ENCODE measurements at regions not wholly inside any gene's neighbourhood (a gene's known extent, or its start where the extent isn't known, plus 50 kb on each side); places are given as distances from the start of the nearest gene placed in this dataset.

- no peak overlapping the region for H3K27ac Mint-ChIP-seq
- H3K27me3 Mint-ChIP-seq (ENCODE audit: low read depth), result no peaks in the 10 kb centered on the region
- no peak for DNase-seq (ENCODE audit: low spot score)
- H3K36me3 Mint-ChIP-seq (ENCODE audit: low read depth), result no peaks in the 10 kb centered on the region
- no peaks in the 10 kb centered on the region for H3K4me1 Mint-ChIP-seq (ENCODE audit: low read depth)
- H3K4me3 Mint-ChIP-seq, result no peak overlapping the region
- H3K9me3 Mint-ChIP-seq, result no peaks in the 10 kb centered on the region
These were observed 683.0 kb downstream of the MATN1 start for GRCh38 chr1:30040081-30041019.

- Mint-ChIP-seq H3K36me3 (ENCODE audit: low read depth) (no peaks in the 10 kb centered on the region), H3K4me1 (ENCODE audit: low read depth) (no peaks in the 10 kb centered on the region), H3K9me3 (no peaks in the 10 kb centered on the region), H3K27ac (no peak overlapping the region), H3K27me3 (ENCODE audit: low read depth) (no peaks in the 10 kb centered on the region), H3K4me3 (no peak overlapping the region)
- DNase-seq (ENCODE audit: low spot score), result no peak
These were observed 683.9 kb downstream of the MATN1 start for GRCh38 chr1:30039354-30040080.

GRCh38 chr1:30038134-30039025 is 685.0 kb downstream of the MATN1 start:
- no peak for DNase-seq (ENCODE audit: low spot score)
- no peak overlapping the region for H3K27ac Mint-ChIP-seq
- H3K9me3 Mint-ChIP-seq, result no peaks in the 10 kb centered on the region
- H3K36me3 Mint-ChIP-seq (ENCODE audit: low read depth), result no peaks in the 10 kb centered on the region
- H3K4me1 Mint-ChIP-seq (ENCODE audit: low read depth), result no peaks in the 10 kb centered on the region
- no peaks in the 10 kb centered on the region for H3K27me3 Mint-ChIP-seq (ENCODE audit: low read depth)
- H3K4me3 Mint-ChIP-seq, result no peak overlapping the region

- H3K27ac Mint-ChIP-seq, result no peak overlapping the region
- no peaks in the 10 kb centered on the region for H3K27me3 Mint-ChIP-seq (ENCODE audit: low read depth)
- no peaks in the 10 kb centered on the region for H3K4me1 Mint-ChIP-seq (ENCODE audit: low read depth)
- H3K9me3 Mint-ChIP-seq, result peaks cover 4% of the 10 kb centered on the region
- no peaks in the 10 kb centered on the region for H3K36me3 Mint-ChIP-seq (ENCODE audit: low read depth)
- H3K4me3 Mint-ChIP-seq, result no peak overlapping the region
- no peak for DNase-seq (ENCODE audit: low spot score)
These were observed 685.9 kb downstream of the MATN1 start for GRCh38 chr1:30037251-30038118.

GRCh38 chr1:30036666-30037065 is 686.7 kb downstream of the MATN1 start:
- H3K4me3 Mint-ChIP-seq, result no peak overlapping the region
- DNase-seq (ENCODE audit: low spot score), result no peak
- H3K27ac Mint-ChIP-seq, result no peak overlapping the region
- H3K9me3 Mint-ChIP-seq, result peaks cover 4% of the 10 kb centered on the region
- no peaks in the 10 kb centered on the region for H3K27me3 Mint-ChIP-seq (ENCODE audit: low read depth)
- H3K36me3 Mint-ChIP-seq (ENCODE audit: low read depth), result no peaks in the 10 kb centered on the region
- no peaks in the 10 kb centered on the region for H3K4me1 Mint-ChIP-seq (ENCODE audit: low read depth)

- Mint-ChIP-seq H3K36me3 (ENCODE audit: low read depth) (no peaks in the 10 kb centered on the region), H3K9me3 (peaks cover 4% of the 10 kb centered on the region), H3K27me3 (ENCODE audit: low read depth) (no peaks in the 10 kb centered on the region), H3K27ac (no peak overlapping the region), H3K4me1 (ENCODE audit: low read depth) (no peaks in the 10 kb centered on the region), H3K4me3 (no peak overlapping the region)
- no peak for DNase-seq (ENCODE audit: low spot score)
These were observed 687.2 kb downstream of the MATN1 start for GRCh38 chr1:30036229-30036547.

GRCh38 chr1:30035522-30036228 is 687.7 kb downstream of the MATN1 start:
- Mint-ChIP-seq H3K4me3 (no peak overlapping the region), H3K27me3 (ENCODE audit: low read depth) (no peaks in the 10 kb centered on the region), H3K9me3 (peaks cover 4% of the 10 kb centered on the region), H3K4me1 (ENCODE audit: low read depth) (no peaks in the 10 kb centered on the region), H3K36me3 (ENCODE audit: low read depth) (no peaks in the 10 kb centered on the region), H3K27ac (no peak overlapping the region)
- no peak for DNase-seq (ENCODE audit: low spot score)

GRCh38 chr1:30034627-30035521 is 688.5 kb downstream of the MATN1 start:
- H3K4me3 Mint-ChIP-seq, result no peak overlapping the region
- H3K4me1 Mint-ChIP-seq (ENCODE audit: low read depth), result no peaks in the 10 kb centered on the region
- H3K9me3 Mint-ChIP-seq, result peaks cover 4% of the 10 kb centered on the region
- H3K27me3 Mint-ChIP-seq (ENCODE audit: low read depth), result no peaks in the 10 kb centered on the region
- DNase-seq (ENCODE audit: low spot score), result no peak
- no peaks in the 10 kb centered on the region for H3K36me3 Mint-ChIP-seq (ENCODE audit: low read depth)
- no peak overlapping the region for H3K27ac Mint-ChIP-seq

GRCh38 chr1:30034105-30034626 is 689.2 kb downstream of the MATN1 start:
- H3K27ac Mint-ChIP-seq, result no peak overlapping the region
- no peaks in the 10 kb centered on the region for H3K4me1 Mint-ChIP-seq (ENCODE audit: low read depth)
- peaks cover 4% of the 10 kb centered on the region for H3K9me3 Mint-ChIP-seq
- no peak for DNase-seq (ENCODE audit: low spot score)
- no peaks in the 10 kb centered on the region for H3K36me3 Mint-ChIP-seq (ENCODE audit: low read depth)
- no peak overlapping the region for H3K4me3 Mint-ChIP-seq
- H3K27me3 Mint-ChIP-seq (ENCODE audit: low read depth), result no peaks in the 10 kb centered on the region

GRCh38 chr1:30033256-30034104 is 689.9 kb downstream of the MATN1 start:
- Mint-ChIP-seq H3K4me3 (no peak overlapping the region), H3K36me3 (ENCODE audit: low read depth) (no peaks in the 10 kb centered on the region), H3K4me1 (ENCODE audit: low read depth) (no peaks in the 10 kb centered on the region)

GRCh38 chr1:30032302-30032701 is 691.1 kb downstream of the MATN1 start:
- peaks cover 2% of the 10 kb centered on the region for H3K27me3 Mint-ChIP-seq (ENCODE audit: low read depth)
- H3K4me1 Mint-ChIP-seq (ENCODE audit: low read depth), result no peaks in the 10 kb centered on the region
- peaks cover 4% of the 10 kb centered on the region for H3K9me3 Mint-ChIP-seq
- H3K4me3 Mint-ChIP-seq, result no peak overlapping the region
- H3K27ac Mint-ChIP-seq, result no peak overlapping the region
- DNase-seq (ENCODE audit: low spot score), result no peak
- no peaks in the 10 kb centered on the region for H3K36me3 Mint-ChIP-seq (ENCODE audit: low read depth)

More at GRCh38 chr1:30033256-30034104, 689.9 kb downstream of the MATN1 start:
- Mint-ChIP-seq H3K9me3 (peaks cover 4% of the 10 kb centered on the region), H3K27ac (no peak overlapping the region), H3K27me3 (ENCODE audit: low read depth) (peaks cover 2% of the 10 kb centered on the region)
- DNase-seq (ENCODE audit: low spot score), result no peak
